Activated T-helper 1 cell treated with anti-CD3 and anti-CD28 coated beads, Interleukin-12 subunit alpha, Interleukin-12 subunit beta, Interleukin-2, Interleukin-4 antibody, amounts not matched to agents 30 ng/mL and 10 ng/mL and 1 ng/mL, durations not matched to agents 14 hours and 24 hours and 36 hours (primary cell): ENCODE measurements at regions not wholly inside any gene's neighbourhood (a gene's known extent, or its start where the extent isn't known, plus 50 kb on each side); places are given as distances from the start of the nearest gene placed in this dataset.

Experiments
- DNase-seq: peaks from one replicate; pipeline ENCODE4 v3.0.0; 2021; ENCODE audit warnings: low spot score
- H3K27ac Mint-ChIP-seq: one replicate; pipeline ENCODE4 v1.8.0; 2021; ENCODE audit warnings: mild to moderate bottlenecking, mixed read lengths
- H3K27me3 Mint-ChIP-seq: one replicate; pipeline ENCODE4 v1.8.0; 2022; ENCODE audit warnings: mild to moderate bottlenecking, moderate library complexity, mixed read lengths; ENCODE audit not compliant: insufficient read depth
- H3K36me3 Mint-ChIP-seq: one replicate; pipeline ENCODE4 v1.8.0; 2021; ENCODE audit warnings: low read depth, mixed read lengths
- H3K4me1 Mint-ChIP-seq: one replicate; pipeline ENCODE4 v1.8.0; 2021; ENCODE audit warnings: low read depth, mixed read lengths
- H3K4me3 Mint-ChIP-seq: one replicate; pipeline ENCODE4 v1.8.0; 2021; ENCODE audit warnings: mild to moderate bottlenecking, moderate library complexity, mixed read lengths
- H3K9me3 Mint-ChIP-seq: one replicate; pipeline ENCODE4 v1.8.0; 2021; ENCODE audit warnings: mixed read lengths
- intact Hi-C: fragments of 100-400 bp; cut with micrococcal nuclease; formaldehyde crosslinking; loops from one replicate; pipeline ENCODE4 v1.15.1; 2024

GRCh38 chr13:83056269-83056668 is 826.0 kb downstream of the SLITRK1 start:
- Mint-ChIP-seq H3K4me1 (no peaks in the 10 kb centered on the region), H3K27ac (no peak overlapping the region), H3K9me3 (no peaks in the 10 kb centered on the region), H3K27me3 (no peaks in the 10 kb centered on the region), H3K36me3 (no peaks in the 10 kb centered on the region), H3K4me3 (no peak overlapping the region)
- intact Hi-C loops = no loop called here
- DNase-seq = no peak

DNA sequence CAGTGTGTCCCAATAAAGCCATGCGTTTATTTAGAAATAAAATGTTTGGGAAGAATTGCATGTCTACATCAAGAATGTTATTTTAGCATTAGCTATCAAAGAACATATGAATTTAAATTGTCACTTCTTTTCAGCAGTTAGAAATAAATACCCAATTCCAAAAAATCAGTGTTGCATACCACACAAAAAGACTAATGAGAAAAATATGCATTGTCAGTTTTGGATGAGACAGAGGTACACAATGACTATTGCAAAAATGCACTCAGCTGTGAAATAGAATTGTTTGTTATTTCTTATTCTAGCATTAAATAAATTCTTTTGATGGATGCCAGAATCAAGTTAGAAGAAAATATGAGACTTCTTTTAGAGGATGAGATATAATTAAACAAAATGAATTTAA is 833.9 kb downstream of the SLITRK1 start:
- intact Hi-C loops = no loop called here
- H3K27ac Mint-ChIP-seq = no peak overlapping the region
- DNase-seq = no peak
- H3K9me3 Mint-ChIP-seq = peaks cover 6% of the 10 kb centered on the region
- no peak overlapping the region for H3K4me3 Mint-ChIP-seq
- H3K36me3 Mint-ChIP-seq = no peaks in the 10 kb centered on the region
- no peaks in the 10 kb centered on the region for H3K4me1 Mint-ChIP-seq
- H3K27me3 Mint-ChIP-seq = no peaks in the 10 kb centered on the region

GRCh38 chr13:83024955-83025594 is 857.2 kb downstream of the SLITRK1 start:
- Mint-ChIP-seq H3K36me3 (no peaks in the 10 kb centered on the region), H3K4me1 (no peaks in the 10 kb centered on the region), H3K27me3 (no peaks in the 10 kb centered on the region), H3K27ac (no peak overlapping the region), H3K9me3 (peaks cover 4% of the 10 kb centered on the region), H3K4me3 (no peak overlapping the region)
- intact Hi-C loops = no loop called here
- DNase-seq = no peak

- H3K4me1 Mint-ChIP-seq = no peaks in the 10 kb centered on the region
- no peaks in the 10 kb centered on the region for H3K27me3 Mint-ChIP-seq
- H3K4me3 Mint-ChIP-seq = no peak overlapping the region
- H3K27ac Mint-ChIP-seq = no peak overlapping the region
- intact Hi-C loops = no loop called here
- H3K36me3 Mint-ChIP-seq = no peaks in the 10 kb centered on the region
- DNase-seq = no peak
- H3K9me3 Mint-ChIP-seq = peaks cover 8% of the 10 kb centered on the region
These were observed 858.0 kb downstream of the SLITRK1 start for GRCh38 chr13:83024232-83024631.

DNA sequence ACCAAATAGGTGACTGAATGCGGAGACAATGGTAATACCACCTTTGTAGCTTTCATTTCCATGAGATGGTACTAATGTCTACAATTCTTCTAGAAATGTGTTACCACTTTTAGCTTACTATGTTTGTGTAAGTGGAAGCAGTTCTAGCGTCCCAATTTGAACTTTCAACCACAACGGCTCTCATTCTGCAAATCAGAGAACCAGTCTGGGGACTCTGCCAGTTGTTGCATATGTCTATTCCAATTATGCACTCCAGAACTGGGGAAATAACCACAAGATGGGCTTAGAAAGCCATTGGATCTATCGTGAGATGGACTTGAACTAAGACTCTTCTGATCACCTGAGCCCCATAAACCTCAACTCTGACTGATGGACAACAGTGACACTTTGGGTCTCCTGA is 862.3 kb downstream of the SLITRK1 start:
- no peak for DNase-seq
- Mint-ChIP-seq H3K4me3 (no peak overlapping the region), H3K27ac (no peak overlapping the region), H3K27me3 (no peaks in the 10 kb centered on the region), H3K9me3 (peaks cover 12% of the 10 kb centered on the region), H3K36me3 (no peaks in the 10 kb centered on the region), H3K4me1 (no peaks in the 10 kb centered on the region)
- intact Hi-C loops = no loop called here

DNA sequence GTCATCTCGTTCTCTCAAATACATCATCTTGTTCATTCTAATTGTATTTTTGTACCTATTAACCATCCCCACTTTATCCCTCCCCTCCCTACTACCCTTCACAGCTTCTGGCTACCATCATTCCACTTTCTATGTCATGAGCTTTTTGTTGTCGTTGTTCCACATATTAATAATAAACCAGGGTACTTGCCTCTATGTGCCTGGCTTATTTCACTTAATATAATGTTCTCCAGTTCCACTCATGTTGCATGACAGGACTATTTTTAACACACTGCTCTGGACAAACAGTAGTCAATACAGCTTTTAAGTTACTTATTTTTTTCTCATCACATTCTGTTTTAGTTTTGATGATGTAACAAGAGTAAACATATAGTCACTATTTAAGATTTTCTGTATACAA is 872.3 kb downstream of the SLITRK1 start:
- intact Hi-C loops = no loop called here
- DNase-seq = no peak
- Mint-ChIP-seq H3K27ac (no peak overlapping the region), H3K9me3 (peaks cover 8% of the 10 kb centered on the region), H3K36me3 (no peaks in the 10 kb centered on the region), H3K4me3 (no peak overlapping the region), H3K4me1 (no peaks in the 10 kb centered on the region), H3K27me3 (no peaks in the 10 kb centered on the region)

- DNase-seq = no peak
- Mint-ChIP-seq H3K9me3 (peaks cover 9% of the 10 kb centered on the region), H3K27ac (no peak overlapping the region), H3K4me1 (no peaks in the 10 kb centered on the region), H3K4me3 (no peak overlapping the region), H3K36me3 (no peaks in the 10 kb centered on the region), H3K27me3 (no peaks in the 10 kb centered on the region)
- intact Hi-C loops = no loop called here
These were observed 873.9 kb downstream of the SLITRK1 start for GRCh38 chr13:83008212-83008929.

DNA sequence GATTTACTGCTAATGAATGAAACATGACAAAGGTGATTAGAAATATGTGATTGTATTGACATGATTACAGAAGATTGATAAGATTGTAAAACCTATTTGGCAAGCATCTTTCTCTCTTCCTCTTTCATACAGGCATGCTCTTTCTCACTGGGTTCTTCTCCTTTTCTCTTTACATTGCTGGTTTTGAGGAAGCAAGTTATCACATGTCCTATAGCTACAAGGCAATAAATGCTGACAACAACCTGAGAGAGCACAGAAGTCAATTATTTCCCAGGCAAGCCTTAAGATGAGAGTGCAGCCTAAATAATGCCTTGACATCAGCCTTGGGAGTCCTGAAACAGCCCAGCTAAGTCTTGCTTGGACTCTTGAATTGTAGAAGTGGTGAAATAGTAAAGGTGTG is 875.0 kb downstream of the SLITRK1 start:
- no peak for DNase-seq
- H3K4me1 Mint-ChIP-seq = no peaks in the 10 kb centered on the region
- peaks cover 9% of the 10 kb centered on the region for H3K9me3 Mint-ChIP-seq
- H3K27ac Mint-ChIP-seq = no peak overlapping the region
- H3K36me3 Mint-ChIP-seq = no peaks in the 10 kb centered on the region
- H3K4me3 Mint-ChIP-seq = no peak overlapping the region
- intact Hi-C loops = no loop called here
- H3K27me3 Mint-ChIP-seq = no peaks in the 10 kb centered on the region

DNA sequence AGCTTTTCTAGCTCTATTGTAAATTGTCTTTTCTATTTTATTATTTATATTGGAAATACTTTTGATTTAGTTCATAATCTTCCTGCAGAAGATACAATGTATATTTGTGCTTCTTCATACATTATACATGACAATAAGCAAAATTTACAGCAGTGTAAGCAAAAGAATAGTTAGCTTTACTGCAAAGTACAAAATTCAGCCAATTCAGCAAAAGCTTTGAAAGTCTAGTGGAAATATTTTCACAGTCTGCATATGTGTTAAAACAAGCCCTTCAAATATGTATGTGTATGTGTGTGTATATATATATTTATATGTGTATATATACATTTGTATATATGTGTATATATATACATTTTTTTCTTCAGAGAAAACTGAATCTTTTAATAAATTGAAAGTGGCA is 879.1 kb downstream of the SLITRK1 start:
- Mint-ChIP-seq H3K27me3 (no peaks in the 10 kb centered on the region), H3K36me3 (no peaks in the 10 kb centered on the region), H3K4me3 (no peak overlapping the region), H3K27ac (no peak overlapping the region), H3K9me3 (peaks cover 9% of the 10 kb centered on the region), H3K4me1 (no peaks in the 10 kb centered on the region)
- DNase-seq = no peak
- intact Hi-C loops = no loop called here

- DNase-seq = no peak
- H3K9me3 Mint-ChIP-seq = no peaks in the 10 kb centered on the region
- H3K4me1 Mint-ChIP-seq = no peaks in the 10 kb centered on the region
- H3K27ac Mint-ChIP-seq = no peak overlapping the region
- intact Hi-C loops = no loop called here
- no peaks in the 10 kb centered on the region for H3K36me3 Mint-ChIP-seq
- H3K27me3 Mint-ChIP-seq = no peaks in the 10 kb centered on the region
- no peak overlapping the region for H3K4me3 Mint-ChIP-seq
These were observed 888.9 kb downstream of the SLITRK1 start for GRCh38 chr13:82993417-82993816.

GRCh38 chr13:82976499-82976898 is 905.8 kb downstream of the SLITRK1 start:
- no peaks in the 10 kb centered on the region for H3K4me1 Mint-ChIP-seq
- H3K27ac Mint-ChIP-seq = no peak overlapping the region
- intact Hi-C loops = no loop called here
- no peaks in the 10 kb centered on the region for H3K36me3 Mint-ChIP-seq
- no peak for DNase-seq
- no peak overlapping the region for H3K4me3 Mint-ChIP-seq
- H3K27me3 Mint-ChIP-seq = no peaks in the 10 kb centered on the region
- peaks cover 3% of the 10 kb centered on the region for H3K9me3 Mint-ChIP-seq

DNA sequence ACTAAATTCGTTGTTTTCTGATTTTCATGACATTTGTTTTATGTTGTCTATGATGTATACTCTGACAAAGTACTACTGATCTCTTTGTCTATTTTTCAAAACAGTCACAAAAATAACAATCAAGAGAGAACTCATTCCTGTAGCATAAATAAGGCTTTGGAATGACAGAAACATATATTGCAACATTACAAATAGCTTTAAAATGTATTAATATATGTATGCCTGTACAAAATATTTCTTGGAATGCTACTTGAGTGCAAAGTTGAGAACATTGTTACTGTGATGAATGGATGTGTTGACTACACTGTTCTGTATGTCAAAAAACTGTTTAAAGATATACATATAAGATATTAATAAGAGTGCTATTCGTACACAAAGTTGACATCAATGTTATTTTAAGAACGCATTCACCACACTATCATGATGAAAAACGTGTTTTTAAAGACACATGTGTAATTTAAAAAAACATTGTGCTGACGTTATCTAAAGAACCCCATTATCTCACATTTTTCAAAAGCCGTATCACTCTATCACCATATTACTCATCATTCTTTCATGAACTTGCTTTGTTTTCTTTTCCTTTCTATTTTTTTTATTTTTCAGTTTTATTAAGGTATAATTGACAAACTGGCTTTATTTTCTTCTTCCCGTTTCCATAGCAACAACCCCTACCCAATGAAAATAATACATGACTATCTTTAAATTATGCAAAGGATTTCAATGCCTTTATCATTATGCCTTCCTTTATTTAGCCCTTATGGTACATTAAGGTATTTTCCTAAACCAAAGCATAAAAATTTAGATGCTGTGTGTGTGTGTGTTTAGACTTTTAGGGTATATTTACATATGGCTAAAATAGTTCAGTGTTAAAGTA is 918.8 kb downstream of the SLITRK1 start:
- intact Hi-C loops = no loop called here
- H3K36me3 Mint-ChIP-seq = no peaks in the 10 kb centered on the region
- DNase-seq = no peak
- no peak overlapping the region for H3K4me3 Mint-ChIP-seq
- H3K4me1 Mint-ChIP-seq = no peaks in the 10 kb centered on the region
- H3K27me3 Mint-ChIP-seq = no peaks in the 10 kb centered on the region
- no peaks in the 10 kb centered on the region for H3K9me3 Mint-ChIP-seq
- H3K27ac Mint-ChIP-seq = no peak overlapping the region

DNA sequence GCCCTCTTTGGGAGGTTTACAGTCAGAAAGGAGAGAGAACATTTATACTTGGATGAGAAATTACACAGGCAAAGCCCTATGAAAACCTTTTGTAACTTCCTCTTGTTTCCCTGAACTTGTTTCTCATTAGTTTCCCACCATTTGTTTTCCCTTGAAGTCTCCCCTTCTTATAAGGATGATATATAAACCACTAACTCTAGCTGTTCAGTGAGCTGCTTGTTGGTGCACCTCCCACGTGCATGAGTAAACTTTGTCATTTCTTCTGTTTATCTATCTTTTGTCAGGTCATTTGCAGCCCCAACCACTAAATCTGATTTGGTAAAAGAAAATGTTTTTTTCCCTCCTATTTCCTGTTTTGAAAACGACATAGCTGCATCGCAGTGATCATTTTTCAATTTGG is 919.9 kb downstream of the SLITRK1 start:
- H3K27ac Mint-ChIP-seq = no peak overlapping the region
- no peak for DNase-seq
- no peaks in the 10 kb centered on the region for H3K4me1 Mint-ChIP-seq
- no peak overlapping the region for H3K4me3 Mint-ChIP-seq
- no peaks in the 10 kb centered on the region for H3K27me3 Mint-ChIP-seq
- H3K36me3 Mint-ChIP-seq = no peaks in the 10 kb centered on the region
- H3K9me3 Mint-ChIP-seq = no peaks in the 10 kb centered on the region
- intact Hi-C loops = no loop called here
